Stimulated activated naive CD8-positive, alpha-beta T cell treated with anti-CD3 and anti-CD28 coated beads, Interleukin-15, Interleukin-2, amounts not matched to agents 100 ng/mL and 50 ng/mL, for 24 hours (primary cell): ENCODE measurements at regions not wholly inside any gene's neighbourhood (a gene's known extent, or its start where the extent isn't known, plus 50 kb on each side); places are given as distances from the start of the nearest gene placed in this dataset.

Experiments
- H3K27ac Mint-ChIP-seq: one replicate; pipeline ENCODE4 v1.8.0; 2021; ENCODE audit warnings: mild to moderate bottlenecking, mixed read lengths
- H3K27me3 Mint-ChIP-seq: one replicate; pipeline ENCODE4 v1.8.0; 2021; ENCODE audit warnings: mixed read lengths
- H3K36me3 Mint-ChIP-seq: one replicate; pipeline ENCODE4 v1.8.0; 2021; ENCODE audit warnings: low read depth, mixed read lengths
- H3K4me1 Mint-ChIP-seq: one replicate; pipeline ENCODE4 v1.8.0; 2021; ENCODE audit warnings: low read depth, mixed read lengths
- H3K4me3 Mint-ChIP-seq: one replicate; pipeline ENCODE4 v1.8.0; 2021; ENCODE audit warnings: mild to moderate bottlenecking, mixed read lengths
- H3K9me3 Mint-ChIP-seq: one replicate; pipeline ENCODE4 v1.8.0; 2021; ENCODE audit warnings: mixed read lengths

- Mint-ChIP-seq H3K36me3 (no peaks in the 10 kb centered on the region), H3K4me3 (no peak overlapping the region), H3K27ac (no peak overlapping the region), H3K27me3 (no peaks in the 10 kb centered on the region), H3K4me1 (no peaks in the 10 kb centered on the region), H3K9me3 (peaks cover 15% of the 10 kb centered on the region)
Observed at GRCh38 chr10:65811931-65812525, 1113.8 kb upstream of the LRRTM3 start.

GRCh38 chr10:65816536-65816935, 1109.3 kb upstream of the LRRTM3 start:
- Mint-ChIP-seq H3K4me1 (no peaks in the 10 kb centered on the region), H3K27me3 (no peaks in the 10 kb centered on the region)

GRCh38 chr10:65818990-65819389, 1106.8 kb upstream of the LRRTM3 start:
- Mint-ChIP-seq H3K27me3 (no peaks in the 10 kb centered on the region), H3K27ac (no peak overlapping the region), H3K4me1 (no peaks in the 10 kb centered on the region), H3K9me3 (peaks cover 3% of the 10 kb centered on the region), H3K36me3 (no peaks in the 10 kb centered on the region), H3K4me3 (no peak overlapping the region)

More at GRCh38 chr10:65816536-65816935, 1109.3 kb upstream of the LRRTM3 start:
- Mint-ChIP-seq H3K9me3 (peaks cover 3% of the 10 kb centered on the region), H3K36me3 (no peaks in the 10 kb centered on the region), H3K27ac (no peak overlapping the region), H3K4me3 (no peak overlapping the region)

DNA sequence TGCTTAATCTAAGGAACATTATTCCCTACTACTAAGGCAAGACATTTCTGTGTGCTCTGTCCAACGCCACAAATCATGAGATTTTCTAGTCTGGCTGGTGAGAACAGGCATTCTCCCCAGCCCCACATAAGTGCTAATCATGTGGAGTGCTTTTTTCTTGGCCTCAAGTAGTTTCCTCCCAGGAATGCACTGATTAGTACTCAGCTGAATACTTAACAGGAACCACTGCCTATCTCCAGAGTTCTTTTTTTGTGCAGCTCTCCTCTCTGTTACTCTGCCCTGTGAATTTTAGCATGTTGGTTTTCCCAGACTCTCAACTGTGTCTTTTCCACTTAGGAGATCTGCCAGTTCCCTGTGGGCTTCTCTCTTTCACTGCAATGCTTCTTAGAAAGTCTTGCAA, 1098.5 kb upstream of the LRRTM3 start:
- H3K9me3 Mint-ChIP-seq = no peaks in the 10 kb centered on the region

DNA sequence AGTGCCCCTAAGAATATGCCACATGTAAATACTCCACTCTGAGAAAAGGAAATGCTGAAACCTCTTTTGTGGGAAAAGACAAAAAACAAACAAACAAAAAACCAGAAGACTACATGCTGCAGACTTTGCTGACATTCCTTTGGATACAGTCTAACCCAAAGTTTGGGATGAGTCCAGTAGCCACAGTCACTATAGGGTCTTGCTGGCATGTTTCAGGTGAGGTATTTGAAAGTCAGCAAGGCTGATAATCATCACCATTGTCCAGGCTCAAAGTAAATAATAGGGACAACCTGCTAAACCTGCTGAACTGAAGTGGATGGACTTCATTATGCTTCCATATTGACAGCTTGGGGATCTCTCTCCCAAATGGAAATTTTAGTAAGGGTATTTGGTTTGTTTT, 1087.0 kb upstream of the LRRTM3 start:
- Mint-ChIP-seq H3K9me3 (peaks cover 10% of the 10 kb centered on the region), H3K4me1 (no peaks in the 10 kb centered on the region), H3K36me3 (no peaks in the 10 kb centered on the region), H3K27ac (no peak overlapping the region), H3K4me3 (no peak overlapping the region), H3K27me3 (no peaks in the 10 kb centered on the region)

More for the DNA sequence above, 1098.5 kb upstream of the LRRTM3 start:
- H3K27ac Mint-ChIP-seq = no peak overlapping the region
- H3K36me3 Mint-ChIP-seq = no peaks in the 10 kb centered on the region
- no peaks in the 10 kb centered on the region for H3K27me3 Mint-ChIP-seq
- no peak overlapping the region for H3K4me3 Mint-ChIP-seq
- no peaks in the 10 kb centered on the region for H3K4me1 Mint-ChIP-seq

DNA sequence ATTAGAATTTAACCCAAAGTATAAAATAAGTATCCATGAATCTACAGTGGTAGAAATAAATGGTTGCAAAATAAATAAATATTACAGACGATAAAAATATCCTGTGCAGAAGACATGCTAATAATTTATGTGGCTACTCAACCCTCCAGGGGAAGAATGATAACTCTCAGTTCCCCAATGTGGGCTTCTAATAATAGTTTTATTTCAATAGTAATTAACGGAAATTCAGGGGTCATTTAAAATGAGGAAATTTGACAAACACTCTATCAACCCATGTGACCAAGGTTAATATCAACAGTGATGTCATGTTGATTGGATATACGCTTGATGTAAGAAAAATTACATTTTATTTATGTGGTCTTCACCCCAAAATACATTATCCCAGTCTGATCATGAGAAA, 1082.6 kb upstream of the LRRTM3 start:
- no peaks in the 10 kb centered on the region for H3K36me3 Mint-ChIP-seq
- no peak overlapping the region for H3K4me3 Mint-ChIP-seq
- H3K4me1 Mint-ChIP-seq = no peaks in the 10 kb centered on the region
- H3K9me3 Mint-ChIP-seq = peaks cover 13% of the 10 kb centered on the region
- H3K27ac Mint-ChIP-seq = no peak overlapping the region
- H3K27me3 Mint-ChIP-seq = no peaks in the 10 kb centered on the region

DNA sequence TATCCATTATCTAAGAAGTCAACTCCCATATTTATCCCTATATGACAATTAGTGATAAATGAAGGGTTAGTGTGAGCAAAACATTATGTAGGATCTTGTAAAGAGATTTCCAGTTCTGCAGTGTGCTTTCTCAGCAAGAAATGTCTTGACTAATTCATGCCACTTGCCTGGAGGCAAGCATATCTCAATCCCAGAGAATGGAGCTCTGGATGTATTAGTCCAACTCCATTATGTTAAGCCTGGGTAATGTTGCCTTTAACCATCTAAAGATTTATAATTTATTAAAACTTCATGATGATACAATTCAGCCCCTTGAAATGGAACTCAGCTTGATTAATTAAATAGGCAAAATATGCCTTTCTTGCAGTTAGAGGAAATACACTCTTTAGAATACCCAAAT, 1079.9 kb upstream of the LRRTM3 start:
- peaks cover 18% of the 10 kb centered on the region for H3K9me3 Mint-ChIP-seq
- no peaks in the 10 kb centered on the region for H3K4me1 Mint-ChIP-seq
- H3K27me3 Mint-ChIP-seq = no peaks in the 10 kb centered on the region
- H3K36me3 Mint-ChIP-seq = no peaks in the 10 kb centered on the region
- H3K4me3 Mint-ChIP-seq = no peak overlapping the region
- no peak overlapping the region for H3K27ac Mint-ChIP-seq

DNA sequence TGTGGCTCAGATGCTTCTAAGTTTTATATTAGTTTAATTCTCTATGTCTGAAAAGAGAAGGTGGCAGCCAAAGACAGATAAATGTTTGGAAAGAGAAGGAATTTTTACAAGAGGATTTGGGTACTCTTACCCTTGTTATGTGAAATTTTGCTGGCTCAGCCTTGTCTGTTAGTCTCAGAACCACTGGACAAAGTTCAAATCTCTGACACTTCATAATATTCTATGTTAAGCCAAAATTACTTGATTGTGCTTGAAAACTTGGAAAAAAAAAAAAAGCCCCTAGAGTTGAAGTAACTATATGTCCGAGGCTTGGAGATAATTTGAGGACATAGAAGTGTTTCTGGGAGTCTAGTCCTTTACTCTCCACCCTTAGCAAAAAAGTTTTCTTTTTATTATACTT, 1079.3 kb upstream of the LRRTM3 start:
- no peak overlapping the region for H3K4me3 Mint-ChIP-seq
- H3K9me3 Mint-ChIP-seq = peaks cover 18% of the 10 kb centered on the region
- H3K4me1 Mint-ChIP-seq = no peaks in the 10 kb centered on the region
- no peaks in the 10 kb centered on the region for H3K27me3 Mint-ChIP-seq
- no peak overlapping the region for H3K27ac Mint-ChIP-seq
- no peaks in the 10 kb centered on the region for H3K36me3 Mint-ChIP-seq

- Mint-ChIP-seq H3K9me3 (peaks cover 18% of the 10 kb centered on the region), H3K4me3 (no peak overlapping the region), H3K4me1 (no peaks in the 10 kb centered on the region), H3K27ac (no peak overlapping the region), H3K36me3 (no peaks in the 10 kb centered on the region), H3K27me3 (no peaks in the 10 kb centered on the region)
Observed at GRCh38 chr10:65846949-65847348, 1078.9 kb upstream of the LRRTM3 start.

DNA sequence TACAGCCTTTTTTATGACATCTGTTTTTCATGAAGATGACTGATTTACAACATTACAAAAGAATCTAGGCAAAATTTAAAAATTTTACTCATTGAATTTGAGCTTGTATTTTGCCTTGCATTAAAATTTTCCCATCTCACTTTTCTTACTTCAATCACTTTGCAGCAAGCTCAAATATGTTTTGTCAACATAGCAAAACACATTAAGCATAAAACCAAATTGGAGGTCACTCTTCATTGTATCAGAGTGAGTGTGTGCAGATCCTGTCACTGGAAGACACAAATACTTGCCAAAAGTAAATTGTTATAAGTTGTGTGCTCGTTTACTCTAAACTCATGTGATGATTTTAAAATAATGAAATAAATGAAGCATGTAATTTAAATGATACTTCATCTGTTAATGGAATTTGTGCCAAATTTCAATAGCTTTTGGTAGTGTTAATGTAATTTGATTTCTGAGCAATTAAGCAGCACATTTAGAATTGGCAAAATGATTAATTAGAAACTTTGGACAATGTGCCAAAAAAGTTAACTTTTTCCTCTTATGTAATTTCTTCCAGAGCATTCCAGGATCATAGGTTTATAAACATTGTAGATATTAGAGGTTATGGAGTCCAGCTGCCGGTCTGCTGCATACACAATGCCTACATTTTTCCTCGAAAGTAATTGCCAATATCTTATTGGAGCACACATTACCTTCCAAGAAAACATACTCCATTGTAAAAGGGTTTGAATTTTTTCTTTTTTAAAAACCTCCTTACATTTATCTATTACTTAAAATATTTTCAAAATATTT, 1078.2 kb upstream of the LRRTM3 start:
- H3K27me3 Mint-ChIP-seq = no peaks in the 10 kb centered on the region
- H3K4me1 Mint-ChIP-seq = no peaks in the 10 kb centered on the region
- no peak overlapping the region for H3K27ac Mint-ChIP-seq
- H3K9me3 Mint-ChIP-seq = peaks cover 14% of the 10 kb centered on the region
- H3K4me3 Mint-ChIP-seq = no peak overlapping the region
- no peaks in the 10 kb centered on the region for H3K36me3 Mint-ChIP-seq

DNA sequence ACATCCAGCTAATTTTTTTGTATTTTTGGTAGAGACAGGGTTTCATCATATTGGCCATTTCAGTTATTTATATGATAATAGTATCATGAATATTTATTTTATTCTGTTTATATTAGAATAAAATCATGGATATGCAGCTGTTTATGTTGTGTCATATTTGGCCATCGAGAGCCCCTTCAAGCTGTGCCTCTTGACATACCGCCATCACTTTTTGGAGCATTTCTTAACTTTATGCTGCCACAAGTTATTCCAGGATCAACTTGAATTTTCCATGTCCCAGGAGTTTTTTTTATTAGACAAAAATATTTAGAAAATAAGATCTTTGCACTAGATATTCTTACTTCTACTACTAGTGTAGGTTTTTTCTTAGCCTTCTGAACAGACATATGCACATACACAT, 1067.0 kb upstream of the LRRTM3 start:
- H3K27ac Mint-ChIP-seq = no peak overlapping the region
- no peaks in the 10 kb centered on the region for H3K4me1 Mint-ChIP-seq
- no peaks in the 10 kb centered on the region for H3K36me3 Mint-ChIP-seq
- H3K9me3 Mint-ChIP-seq = peaks cover 4% of the 10 kb centered on the region
- H3K27me3 Mint-ChIP-seq = no peaks in the 10 kb centered on the region
- H3K4me3 Mint-ChIP-seq = no peak overlapping the region

DNA sequence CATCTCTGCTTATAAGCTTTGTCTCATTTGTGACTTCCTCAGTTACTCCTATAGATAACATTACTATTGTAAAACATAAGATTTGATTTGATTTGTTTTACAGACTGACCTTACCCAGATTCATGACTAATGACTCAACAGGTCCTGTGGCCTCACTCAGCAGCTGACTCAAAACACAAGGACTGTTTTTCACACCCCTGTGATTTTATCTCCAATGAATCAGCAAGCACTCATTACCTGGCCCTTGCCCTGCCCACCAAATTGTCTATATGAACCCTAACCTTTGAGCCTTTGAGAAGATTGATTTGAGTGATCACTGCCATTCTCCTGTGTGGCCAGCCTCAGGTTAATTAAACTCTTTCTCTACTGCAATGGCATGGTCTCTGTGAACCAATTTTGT, 1064.6 kb upstream of the LRRTM3 start:
- no peaks in the 10 kb centered on the region for H3K27me3 Mint-ChIP-seq
- peaks cover 4% of the 10 kb centered on the region for H3K9me3 Mint-ChIP-seq
- H3K4me1 Mint-ChIP-seq = no peaks in the 10 kb centered on the region
- no peaks in the 10 kb centered on the region for H3K36me3 Mint-ChIP-seq
- H3K27ac Mint-ChIP-seq = no peak overlapping the region
- H3K4me3 Mint-ChIP-seq = no peak overlapping the region
